ENCODE measurements at regions not wholly inside any gene's neighbourhood (a gene's known extent, or its start where the extent isn't known, plus 50 kb on each side); places are given as distances from the start of the nearest gene placed in this dataset.

- no peak for DNase-seq
Measured at GRCh38 chr11:113634940-113635575, 71.0 kb downstream of the TMPRSS5 start.

- no peak for DNase-seq
Measured at GRCh38 chr11:113632981-113633380, 73.1 kb downstream of the TMPRSS5 start.

GRCh38 chr11:113629562-113629961 is 76.5 kb downstream of the TMPRSS5 start:
- DNase-seq = no peak

GRCh38 chr11:113628912-113629311 is 77.2 kb downstream of the TMPRSS5 start:
- DNase-seq = no peak

GRCh38 chr11:113627946-113628345 is 78.2 kb downstream of the TMPRSS5 start:
- no peak for DNase-seq

GRCh38 chr11:113627297-113627696 is 78.8 kb downstream of the TMPRSS5 start:
- no peak for DNase-seq

- DNase-seq = no peak
Measured at GRCh38 chr11:113626736-113627135, 79.4 kb downstream of the TMPRSS5 start.

- DNase-seq = no peak
Measured at GRCh38 chr11:113623114-113623513, 83.0 kb downstream of the TMPRSS5 start.

- no peak for DNase-seq
Measured at GRCh38 chr11:113618360-113618759, 87.7 kb downstream of the TMPRSS5 start.

- no peak for DNase-seq
Measured at GRCh38 chr11:113615773-113616172, 90.3 kb downstream of the TMPRSS5 start.

- no peak for DNase-seq
Measured at GRCh38 chr11:113615098-113615497, 91.0 kb downstream of the TMPRSS5 start.

GRCh38 chr11:113614097-113614496 is 92.0 kb downstream of the TMPRSS5 start:
- DNase-seq = no peak

GRCh38 chr11:113613619-113614018 is 92.5 kb downstream of the TMPRSS5 start:
- no peak for DNase-seq

- no peak for DNase-seq
Measured at GRCh38 chr11:113604186-113604585, 101.9 kb downstream of the TMPRSS5 start.

- DNase-seq = no peak
Measured at GRCh38 chr11:113603277-113604059, 102.6 kb downstream of the TMPRSS5 start.

- DNase-seq = no peak
Measured at GRCh38 chr11:113602483-113602882, 103.6 kb downstream of the TMPRSS5 start.

- no peak for DNase-seq
Measured at GRCh38 chr11:113596658-113597057, 109.5 kb downstream of the TMPRSS5 start.

GRCh38 chr11:113595810-113596594 is 110.1 kb downstream of the TMPRSS5 start:
- DNase-seq = no peak

- DNase-seq = no peak
Measured at GRCh38 chr11:113593698-113594308, 112.3 kb downstream of the TMPRSS5 start.

- no peak for DNase-seq
Measured at GRCh38 chr11:113591117-113591516, 115.0 kb downstream of the TMPRSS5 start.

GRCh38 chr11:113587308-113587739 is 112.1 kb upstream of the DRD2 start:
- no peak for DNase-seq

- DNase-seq = no peak
Measured at GRCh38 chr11:113584371-113584770, 109.2 kb upstream of the DRD2 start.

- no peak for DNase-seq
Measured at GRCh38 chr11:113581713-113582112, 106.5 kb upstream of the DRD2 start.
